ENCODE measurements at regions not wholly inside any gene's neighbourhood (a gene's known extent, or its start where the extent isn't known, plus 50 kb on each side); places are given as distances from the start of the nearest gene placed in this dataset.
A peak's percentile ranks its signal among the peaks of the same experiment; 100 is the strongest.

DNA sequence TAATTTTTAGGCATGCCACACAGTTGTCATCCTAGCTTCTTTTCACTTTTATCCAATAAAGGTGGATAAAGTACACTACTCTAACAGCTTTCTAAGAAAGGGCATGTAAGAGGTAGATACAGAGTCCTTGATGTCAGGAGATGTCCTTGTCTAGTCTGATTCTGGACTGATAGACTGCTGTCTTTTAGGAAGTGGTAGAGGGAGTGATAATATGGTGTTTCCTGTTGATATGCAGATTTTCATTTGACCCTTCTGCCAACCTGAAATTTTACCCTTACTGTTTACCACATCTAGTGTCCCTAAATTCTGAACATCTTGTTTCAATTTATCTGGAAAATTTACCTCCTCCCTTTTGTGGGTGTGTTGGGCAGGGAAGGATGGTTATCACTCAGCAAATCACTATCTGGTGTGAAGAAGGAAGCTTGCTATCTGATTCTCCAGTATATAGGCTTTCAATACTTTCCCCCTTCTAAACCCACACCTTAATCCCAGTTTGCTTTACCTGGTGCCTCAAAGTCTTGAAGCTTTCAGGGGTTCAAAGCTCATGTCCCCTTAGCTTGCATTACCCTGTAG, 354.9 kb upstream of the SNX7 start (continued):
- TF ChIP-seq, protein P1, sequence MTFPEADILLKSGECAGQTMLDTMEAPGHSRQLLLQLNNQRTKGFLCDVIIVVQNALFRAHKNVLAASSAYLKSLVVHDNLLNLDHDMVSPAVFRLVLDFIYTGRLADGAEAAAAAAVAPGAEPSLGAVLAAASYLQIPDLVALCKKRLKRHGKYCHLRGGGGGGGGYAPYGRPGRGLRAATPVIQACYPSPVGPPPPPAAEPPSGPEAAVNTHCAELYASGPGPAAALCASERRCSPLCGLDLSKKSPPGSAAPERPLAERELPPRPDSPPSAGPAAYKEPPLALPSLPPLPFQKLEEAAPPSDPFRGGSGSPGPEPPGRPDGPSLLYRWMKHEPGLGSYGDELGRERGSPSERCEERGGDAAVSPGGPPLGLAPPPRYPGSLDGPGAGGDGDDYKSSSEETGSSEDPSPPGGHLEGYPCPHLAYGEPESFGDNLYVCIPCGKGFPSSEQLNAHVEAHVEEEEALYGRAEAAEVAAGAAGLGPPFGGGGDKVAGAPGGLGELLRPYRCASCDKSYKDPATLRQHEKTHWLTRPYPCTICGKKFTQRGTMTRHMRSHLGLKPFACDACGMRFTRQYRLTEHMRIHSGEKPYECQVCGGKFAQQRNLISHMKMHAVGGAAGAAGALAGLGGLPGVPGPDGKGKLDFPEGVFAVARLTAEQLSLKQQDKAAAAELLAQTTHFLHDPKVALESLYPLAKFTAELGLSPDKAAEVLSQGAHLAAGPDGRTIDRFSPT (tag by site-specific recombination; IDR thresholded peaks at IDR 0.05), result no peak
- TF ChIP-seq ZNF423 (tag by site-specific recombination; IDR thresholded peaks at IDR 0.05) (no peak), ZNF391 (tag by site-specific recombination; IDR thresholded peaks at IDR 0.05; ENCODE audit: borderline replicate concordance, low read depth) (no peak), ZNF138 (tag by site-specific recombination; IDR thresholded peaks at IDR 0.05; ENCODE audit: borderline replicate concordance) (no peak), ZNF776 (tag by site-specific recombination; IDR thresholded peaks at IDR 0.05; ENCODE audit: borderline replicate concordance) (no peak), ZIC2 (tag by site-specific recombination; IDR thresholded peaks at IDR 0.05) (no peak), ZSCAN30 (tag by site-specific recombination; IDR thresholded peaks at IDR 0.05) (no peak)
- TF ChIP-seq, protein P2, sequence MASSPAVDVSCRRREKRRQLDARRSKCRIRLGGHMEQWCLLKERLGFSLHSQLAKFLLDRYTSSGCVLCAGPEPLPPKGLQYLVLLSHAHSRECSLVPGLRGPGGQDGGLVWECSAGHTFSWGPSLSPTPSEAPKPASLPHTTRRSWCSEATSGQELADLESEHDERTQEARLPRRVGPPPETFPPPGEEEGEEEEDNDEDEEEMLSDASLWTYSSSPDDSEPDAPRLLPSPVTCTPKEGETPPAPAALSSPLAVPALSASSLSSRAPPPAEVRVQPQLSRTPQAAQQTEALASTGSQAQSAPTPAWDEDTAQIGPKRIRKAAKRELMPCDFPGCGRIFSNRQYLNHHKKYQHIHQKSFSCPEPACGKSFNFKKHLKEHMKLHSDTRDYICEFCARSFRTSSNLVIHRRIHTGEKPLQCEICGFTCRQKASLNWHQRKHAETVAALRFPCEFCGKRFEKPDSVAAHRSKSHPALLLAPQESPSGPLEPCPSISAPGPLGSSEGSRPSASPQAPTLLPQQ (tag by site-specific recombination; IDR thresholded peaks at IDR 0.05), result no peak

DNA sequence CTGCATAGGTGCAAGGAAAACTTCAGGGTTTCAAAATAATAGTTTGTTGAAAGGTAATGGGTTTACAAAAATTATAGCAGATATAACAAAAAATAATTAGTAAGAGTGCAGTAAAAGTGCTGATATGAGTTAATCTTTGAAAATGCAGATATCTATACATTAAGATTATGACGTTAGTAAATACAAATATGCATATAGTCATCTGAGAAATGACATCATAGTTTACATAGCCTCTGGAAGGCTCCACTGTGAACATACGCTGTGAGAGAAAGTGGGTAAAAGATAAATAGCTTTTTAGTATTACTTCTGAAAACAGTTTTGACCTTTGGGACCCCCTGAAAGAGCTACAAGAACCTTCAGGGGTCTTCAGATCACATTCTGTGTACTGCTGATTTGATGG, 356.2 kb upstream of the SNX7 start:
- Histone ChIP-seq H3K4me1 (ENCODE audit: control insufficient read depth, insufficient read depth, low read length) (no peaks in the 10 kb centered on the region), H3K4me3 (ENCODE audit: low read depth, low read length) (no peak overlapping the region), H3K36me3 (ENCODE audit: control insufficient read depth in 2 of 2, insufficient read depth in 1 of 2, low read length in 2 of 2) (no peaks in the 10 kb centered on the region), H3K9me3 (ENCODE audit: control insufficient read depth, insufficient read depth, low read depth, low read length) (no peaks in the 10 kb centered on the region), H3K27ac (ENCODE audit: extremely low read depth, low read depth, low read length) (no peak overlapping the region)
- ChIA-PET POLR2A (no interaction called here), CTCF (interaction anchor here (0.5 kb wide), 1 partner anchor 81 kb away, joined by 3 read pairs; no protein-coding TSS in a partner anchor)
- TF ChIP-seq, protein P3, sequence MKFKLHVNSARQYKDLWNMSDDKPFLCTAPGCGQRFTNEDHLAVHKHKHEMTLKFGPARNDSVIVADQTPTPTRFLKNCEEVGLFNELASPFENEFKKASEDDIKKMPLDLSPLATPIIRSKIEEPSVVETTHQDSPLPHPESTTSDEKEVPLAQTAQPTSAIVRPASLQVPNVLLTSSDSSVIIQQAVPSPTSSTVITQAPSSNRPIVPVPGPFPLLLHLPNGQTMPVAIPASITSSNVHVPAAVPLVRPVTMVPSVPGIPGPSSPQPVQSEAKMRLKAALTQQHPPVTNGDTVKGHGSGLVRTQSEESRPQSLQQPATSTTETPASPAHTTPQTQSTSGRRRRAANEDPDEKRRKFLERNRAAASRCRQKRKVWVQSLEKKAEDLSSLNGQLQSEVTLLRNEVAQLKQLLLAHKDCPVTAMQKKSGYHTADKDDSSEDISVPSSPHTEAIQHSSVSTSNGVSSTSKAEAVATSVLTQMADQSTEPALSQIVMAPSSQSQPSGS (tag by site-specific recombination; IDR thresholded peaks at IDR 0.05; ENCODE audit: low read depth), result peak; percentile 72
- no peak for TF ChIP-seq ZNF658 (tag by site-specific recombination; IDR thresholded peaks at IDR 0.05)

DNA sequence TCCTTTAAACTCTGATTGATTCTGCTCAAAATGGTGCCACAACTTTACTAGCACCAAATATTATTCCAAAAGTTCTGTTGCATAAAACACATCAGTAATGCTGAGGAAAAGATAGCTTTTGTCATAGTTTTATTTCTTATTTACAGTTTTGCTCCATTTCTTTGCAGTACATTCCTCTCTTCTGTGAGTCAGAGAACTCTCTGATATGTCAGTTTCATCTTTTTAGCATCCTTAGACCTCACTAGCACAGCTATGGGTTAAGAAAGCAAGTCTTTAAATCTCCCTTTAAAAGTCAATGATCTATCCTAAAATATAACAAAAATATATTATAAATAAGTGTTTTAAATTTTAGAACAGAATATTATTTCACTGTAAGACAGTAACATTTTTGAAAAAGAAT, 356.6 kb upstream of the SNX7 start:
- ChIA-PET POLR2A (no interaction called here), CTCF (interaction anchor here (0.5 kb wide), 1 partner anchor 81 kb away, joined by 3 read pairs; no protein-coding TSS in a partner anchor)
- Histone ChIP-seq H3K36me3 (ENCODE audit: control insufficient read depth in 2 of 2, insufficient read depth in 1 of 2, low read length in 2 of 2) (no peaks in the 10 kb centered on the region), H3K4me1 (ENCODE audit: control insufficient read depth, insufficient read depth, low read length) (no peaks in the 10 kb centered on the region), H3K9me3 (ENCODE audit: control insufficient read depth, insufficient read depth, low read depth, low read length) (no peaks in the 10 kb centered on the region), H3K4me3 (ENCODE audit: low read depth, low read length) (no peak overlapping the region), H3K27ac (ENCODE audit: extremely low read depth, low read depth, low read length) (no peak overlapping the region)
- TF ChIP-seq, protein P4, sequence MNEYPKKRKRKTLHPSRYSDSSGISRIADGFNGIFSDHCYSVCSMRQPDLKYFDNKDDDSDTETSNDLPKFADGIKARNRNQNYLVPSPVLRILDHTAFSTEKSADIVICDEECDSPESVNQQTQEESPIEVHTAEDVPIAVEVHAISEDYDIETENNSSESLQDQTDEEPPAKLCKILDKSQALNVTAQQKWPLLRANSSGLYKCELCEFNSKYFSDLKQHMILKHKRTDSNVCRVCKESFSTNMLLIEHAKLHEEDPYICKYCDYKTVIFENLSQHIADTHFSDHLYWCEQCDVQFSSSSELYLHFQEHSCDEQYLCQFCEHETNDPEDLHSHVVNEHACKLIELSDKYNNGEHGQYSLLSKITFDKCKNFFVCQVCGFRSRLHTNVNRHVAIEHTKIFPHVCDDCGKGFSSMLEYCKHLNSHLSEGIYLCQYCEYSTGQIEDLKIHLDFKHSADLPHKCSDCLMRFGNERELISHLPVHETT (tag by site-specific recombination; IDR thresholded peaks at IDR 0.05), result no peak
- TF ChIP-seq ZNF560 (tag by site-specific recombination; IDR thresholded peaks at IDR 0.05; ENCODE audit: borderline replicate concordance) (no peak), ZNF785 (tag by site-specific recombination; IDR thresholded peaks at IDR 0.05) (no peak)
- TF ChIP-seq, protein P5, sequence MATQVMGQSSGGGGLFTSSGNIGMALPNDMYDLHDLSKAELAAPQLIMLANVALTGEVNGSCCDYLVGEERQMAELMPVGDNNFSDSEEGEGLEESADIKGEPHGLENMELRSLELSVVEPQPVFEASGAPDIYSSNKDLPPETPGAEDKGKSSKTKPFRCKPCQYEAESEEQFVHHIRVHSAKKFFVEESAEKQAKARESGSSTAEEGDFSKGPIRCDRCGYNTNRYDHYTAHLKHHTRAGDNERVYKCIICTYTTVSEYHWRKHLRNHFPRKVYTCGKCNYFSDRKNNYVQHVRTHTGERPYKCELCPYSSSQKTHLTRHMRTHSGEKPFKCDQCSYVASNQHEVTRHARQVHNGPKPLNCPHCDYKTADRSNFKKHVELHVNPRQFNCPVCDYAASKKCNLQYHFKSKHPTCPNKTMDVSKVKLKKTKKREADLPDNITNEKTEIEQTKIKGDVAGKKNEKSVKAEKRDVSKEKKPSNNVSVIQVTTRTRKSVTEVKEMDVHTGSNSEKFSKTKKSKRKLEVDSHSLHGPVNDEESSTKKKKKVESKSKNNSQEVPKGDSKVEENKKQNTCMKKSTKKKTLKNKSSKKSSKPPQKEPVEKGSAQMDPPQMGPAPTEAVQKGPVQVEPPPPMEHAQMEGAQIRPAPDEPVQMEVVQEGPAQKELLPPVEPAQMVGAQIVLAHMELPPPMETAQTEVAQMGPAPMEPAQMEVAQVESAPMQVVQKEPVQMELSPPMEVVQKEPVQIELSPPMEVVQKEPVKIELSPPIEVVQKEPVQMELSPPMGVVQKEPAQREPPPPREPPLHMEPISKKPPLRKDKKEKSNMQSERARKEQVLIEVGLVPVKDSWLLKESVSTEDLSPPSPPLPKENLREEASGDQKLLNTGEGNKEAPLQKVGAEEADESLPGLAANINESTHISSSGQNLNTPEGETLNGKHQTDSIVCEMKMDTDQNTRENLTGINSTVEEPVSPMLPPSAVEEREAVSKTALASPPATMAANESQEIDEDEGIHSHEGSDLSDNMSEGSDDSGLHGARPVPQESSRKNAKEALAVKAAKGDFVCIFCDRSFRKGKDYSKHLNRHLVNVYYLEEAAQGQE (tag by site-specific recombination; IDR thresholded peaks at IDR 0.05), result no peak
- TF ChIP-seq, protein P6, sequence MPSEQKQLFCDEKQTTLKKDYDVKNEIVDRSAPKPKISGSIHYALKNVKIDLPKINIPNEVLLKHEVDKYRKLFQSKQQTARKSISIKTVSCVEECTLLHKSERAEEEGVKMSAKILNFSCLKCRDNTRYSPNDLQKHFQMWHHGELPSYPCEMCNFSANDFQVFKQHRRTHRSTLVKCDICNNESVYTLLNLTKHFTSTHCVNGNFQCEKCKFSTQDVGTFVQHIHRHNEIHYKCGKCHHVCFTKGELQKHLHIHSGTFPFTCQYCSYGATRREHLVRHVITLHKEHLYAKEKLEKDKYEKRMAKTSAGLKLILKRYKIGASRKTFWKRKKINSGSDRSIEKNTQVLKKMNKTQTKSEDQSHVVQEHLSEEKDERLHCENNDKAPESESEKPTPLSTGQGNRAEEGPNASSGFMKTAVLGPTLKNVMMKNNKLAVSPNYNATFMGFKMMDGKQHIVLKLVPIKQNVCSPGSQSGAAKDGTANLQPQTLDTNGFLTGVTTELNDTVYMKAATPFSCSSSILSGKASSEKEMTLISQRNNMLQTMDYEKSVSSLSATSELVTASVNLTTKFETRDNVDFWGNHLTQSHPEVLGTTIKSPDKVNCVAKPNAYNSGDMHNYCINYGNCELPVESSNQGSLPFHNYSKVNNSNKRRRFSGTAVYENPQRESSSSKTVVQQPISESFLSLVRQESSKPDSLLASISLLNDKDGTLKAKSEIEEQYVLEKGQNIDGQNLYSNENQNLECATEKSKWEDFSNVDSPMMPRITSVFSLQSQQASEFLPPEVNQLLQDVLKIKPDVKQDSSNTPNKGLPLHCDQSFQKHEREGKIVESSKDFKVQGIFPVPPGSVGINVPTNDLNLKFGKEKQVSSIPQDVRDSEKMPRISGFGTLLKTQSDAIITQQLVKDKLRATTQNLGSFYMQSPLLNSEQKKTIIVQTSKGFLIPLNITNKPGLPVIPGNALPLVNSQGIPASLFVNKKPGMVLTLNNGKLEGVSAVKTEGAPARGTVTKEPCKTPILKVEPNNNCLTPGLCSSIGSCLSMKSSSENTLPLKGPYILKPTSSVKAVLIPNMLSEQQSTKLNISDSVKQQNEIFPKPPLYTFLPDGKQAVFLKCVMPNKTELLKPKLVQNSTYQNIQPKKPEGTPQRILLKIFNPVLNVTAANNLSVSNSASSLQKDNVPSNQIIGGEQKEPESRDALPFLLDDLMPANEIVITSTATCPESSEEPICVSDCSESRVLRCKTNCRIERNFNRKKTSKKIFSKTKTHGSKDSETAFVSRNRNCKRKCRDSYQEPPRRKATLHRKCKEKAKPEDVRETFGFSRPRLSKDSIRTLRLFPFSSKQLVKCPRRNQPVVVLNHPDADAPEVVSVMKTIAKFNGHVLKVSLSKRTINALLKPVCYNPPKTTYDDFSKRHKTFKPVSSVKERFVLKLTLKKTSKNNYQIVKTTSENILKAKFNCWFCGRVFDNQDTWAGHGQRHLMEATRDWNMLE (tag by site-specific recombination; conservative IDR thresholded peaks at IDR 0.05; ENCODE audit: low read depth), result no peak
